Ovary (tissue), 3 donors: ENCODE measurements at regions not wholly inside any gene's neighbourhood (a gene's known extent, or its start where the extent isn't known, plus 50 kb on each side); places are given as distances from the start of the nearest gene placed in this dataset.

Experiments
- CTCF ChIP-seq, 3 donors: fragments of 450-650 bp in 2 of 3; fragments of 200-600 bp in 1 of 3; IDR thresholded peaks; one replicate each; pipeline versions ENCODE4 v1.5.1 to v1.8.0; 2016 to 2022; ENCODE audit warnings: antibody characterized with exemption in 3 of 3, mild to moderate bottlenecking in 1 of 3
- POLR2A ChIP-seq: fragments of 450-650 bp; IDR thresholded peaks from one replicate; pipeline ENCODE4 v1.6.1; 2017; ENCODE audit warnings: antibody characterized with exemption, mild to moderate bottlenecking, moderate library complexity
- donor health status: DM: no; HTN: no; CAD: no.

- TF ChIP-seq POLR2A (no peak), CTCF (IDR thresholded peaks at IDR 0.05) (no peak)
Observed at GRCh38 chr10:88097092-88097516, 233.7 kb downstream of the PTEN start.
